Stimulated activated CD8-positive, alpha-beta memory T cell treated with anti-CD3 and anti-CD28 coated beads, Interleukin-7, amount 100 ng/mL, for 4 hours (primary cell): ENCODE measurements at regions not wholly inside any gene's neighbourhood (a gene's known extent, or its start where the extent isn't known, plus 50 kb on each side); places are given as distances from the start of the nearest gene placed in this dataset.

ENCODE experiments used
- DNase-seq, 2 donors: peaks; one replicate each; pipeline ENCODE4 v3.0.0-alpha.2; 2020; ENCODE audit warnings: low read depth in 2 of 2

GRCh38 chr4:15231265-15232091 lies 196.4 kb upstream of the C1QTNF7 start:
- DNase-seq: peak; percentile 49 to 64

- no peak for DNase-seq
Observed at GRCh38 chr4:15232366-15233263, 195.2 kb upstream of the C1QTNF7 start.

DNA sequence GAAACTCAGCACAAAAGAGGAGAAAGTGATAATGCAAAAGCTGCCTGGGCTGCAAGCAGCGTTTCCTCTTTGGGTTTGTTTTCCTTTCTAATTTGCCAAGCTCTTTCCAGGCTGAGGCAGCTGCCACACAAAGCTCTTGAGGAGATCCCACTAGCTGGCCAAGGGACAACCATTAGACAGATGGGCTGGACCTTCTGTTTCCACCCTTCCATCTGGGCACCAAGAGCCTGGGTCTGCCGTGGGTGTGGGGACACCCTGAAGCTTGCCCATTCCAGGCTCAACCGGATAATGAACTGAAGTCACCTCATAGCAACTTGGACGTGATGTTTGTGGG lies 194.6 kb upstream of the C1QTNF7 start:
- DNase-seq: no peak

DNA sequence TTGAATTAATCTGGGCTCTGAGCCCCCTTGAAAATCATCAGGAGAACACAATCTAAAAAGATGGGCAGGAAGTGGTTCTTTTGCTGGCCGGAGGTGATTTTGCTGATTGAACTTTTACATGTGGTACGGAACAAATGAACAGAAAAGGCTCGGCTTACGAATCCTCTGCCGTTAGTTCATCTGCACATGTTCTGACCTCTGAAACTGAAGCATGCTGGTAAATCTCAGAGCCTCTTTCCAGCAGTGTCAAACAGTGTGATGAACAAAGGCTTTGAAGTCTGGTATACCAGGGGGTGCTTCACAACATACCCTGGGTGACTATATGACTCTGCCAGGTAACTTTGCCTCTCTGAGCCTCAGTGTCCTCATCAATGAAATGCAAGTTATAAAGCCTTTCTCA lies 194.2 kb upstream of the C1QTNF7 start:
- DNase-seq: no peak

DNA sequence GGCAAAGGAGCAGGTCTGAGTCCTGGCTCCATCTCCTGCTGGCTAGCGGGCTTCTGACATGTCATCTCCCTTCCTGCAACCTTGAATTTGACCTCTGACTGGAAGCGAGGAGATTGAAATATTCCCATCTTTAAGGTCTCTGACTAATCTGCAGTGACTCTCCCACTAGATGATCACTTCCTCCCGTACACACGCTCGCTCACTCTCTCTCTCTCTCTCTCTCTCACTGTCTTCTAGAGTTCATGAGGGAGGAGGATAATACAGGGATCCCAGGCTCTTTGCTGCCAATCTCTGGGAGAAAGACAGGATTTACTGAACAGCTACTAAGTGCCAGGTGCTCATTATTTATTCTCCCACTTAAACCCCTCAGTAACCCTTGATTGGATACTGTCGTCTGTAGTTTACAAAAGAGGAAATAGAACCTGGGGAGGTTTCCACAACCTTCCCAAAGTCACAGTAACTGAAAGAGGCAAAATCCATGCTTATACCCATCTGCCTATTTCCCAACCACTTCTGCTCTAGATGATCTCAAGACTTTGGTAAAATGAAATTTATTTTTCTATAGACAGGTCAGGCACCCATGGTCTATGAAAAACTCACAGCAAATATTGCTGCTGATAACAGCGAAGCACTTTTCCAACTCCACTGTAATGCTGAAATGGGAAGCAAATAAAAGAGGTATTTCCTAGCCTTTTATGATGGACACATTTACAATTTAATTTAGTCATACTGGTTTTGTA lies 193.5 kb upstream of the C1QTNF7 start:
- DNase-seq: no peak

GRCh38 chr4:15234856-15235126 lies 193.0 kb upstream of the C1QTNF7 start:
- DNase-seq: no peak

- DNase-seq: no peak
Observed at GRCh38 chr4:15235135-15235534, 192.7 kb upstream of the C1QTNF7 start.

- DNase-seq: no peak
Observed at GRCh38 chr4:15237648-15238230, 190.1 kb upstream of the C1QTNF7 start.

DNA sequence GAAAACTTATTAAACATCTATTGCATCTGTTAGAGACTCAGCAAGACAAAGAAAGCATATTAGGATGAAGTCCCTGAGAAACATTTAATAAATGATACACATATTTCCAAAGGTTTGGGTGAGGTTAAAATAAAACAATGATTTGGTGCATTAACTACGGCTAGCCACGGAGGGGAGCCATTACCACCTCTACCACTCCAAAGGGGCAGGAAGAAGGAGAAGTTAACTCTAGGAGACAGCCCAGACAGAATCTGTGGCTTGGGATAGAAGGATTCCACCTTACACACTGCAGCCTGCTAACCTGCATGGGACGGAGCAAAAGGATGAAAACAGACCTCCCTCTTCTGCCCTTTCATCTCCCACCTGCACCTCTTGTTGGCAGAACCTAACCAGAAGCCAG lies 189.1 kb upstream of the C1QTNF7 start:
- no peak for DNase-seq

GRCh38 chr4:15239866-15240265 lies 188.0 kb upstream of the C1QTNF7 start:
- no peak for DNase-seq

DNA sequence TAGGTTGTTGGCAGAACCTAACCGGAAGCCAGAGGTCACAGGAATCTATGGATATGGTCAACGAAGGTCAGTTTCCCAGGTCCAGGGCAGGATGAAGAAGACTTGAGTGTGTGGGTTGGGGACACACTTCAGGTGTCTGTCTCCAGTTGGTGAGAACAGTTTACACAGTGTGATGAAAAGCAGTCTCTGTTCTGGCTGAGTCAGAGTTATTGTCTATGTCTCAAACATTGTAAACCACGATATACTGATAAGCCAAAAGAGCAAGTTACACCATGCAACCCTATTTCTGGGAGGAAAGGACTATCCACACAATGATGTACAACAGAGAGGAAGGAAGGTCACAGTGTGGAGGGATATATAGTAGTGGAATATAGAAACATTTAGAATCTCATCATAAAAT lies 187.1 kb upstream of the C1QTNF7 start:
- DNase-seq: no peak

GRCh38 chr4:15242021-15242420 lies 185.8 kb upstream of the C1QTNF7 start:
- no peak for DNase-seq

DNA sequence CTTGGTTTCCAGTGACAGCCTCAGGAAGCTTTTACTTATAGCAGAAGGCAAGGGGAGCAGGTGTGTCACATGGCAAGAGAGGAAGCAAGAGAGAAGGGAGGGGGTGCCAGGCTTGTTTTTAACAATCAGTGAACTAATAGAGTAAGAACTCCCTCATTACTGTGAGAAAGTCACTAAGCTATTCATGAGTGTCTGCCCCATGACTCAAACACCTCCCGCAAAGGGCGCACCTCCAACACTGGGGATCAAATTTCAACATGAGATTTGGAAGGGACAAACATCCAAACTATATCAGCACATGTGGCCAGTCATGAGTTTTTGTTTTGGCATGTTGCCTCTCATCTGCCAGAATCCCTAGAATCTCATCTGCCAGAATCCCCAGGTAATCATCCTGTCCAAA lies 183.5 kb upstream of the C1QTNF7 start:
- no peak for DNase-seq

DNA sequence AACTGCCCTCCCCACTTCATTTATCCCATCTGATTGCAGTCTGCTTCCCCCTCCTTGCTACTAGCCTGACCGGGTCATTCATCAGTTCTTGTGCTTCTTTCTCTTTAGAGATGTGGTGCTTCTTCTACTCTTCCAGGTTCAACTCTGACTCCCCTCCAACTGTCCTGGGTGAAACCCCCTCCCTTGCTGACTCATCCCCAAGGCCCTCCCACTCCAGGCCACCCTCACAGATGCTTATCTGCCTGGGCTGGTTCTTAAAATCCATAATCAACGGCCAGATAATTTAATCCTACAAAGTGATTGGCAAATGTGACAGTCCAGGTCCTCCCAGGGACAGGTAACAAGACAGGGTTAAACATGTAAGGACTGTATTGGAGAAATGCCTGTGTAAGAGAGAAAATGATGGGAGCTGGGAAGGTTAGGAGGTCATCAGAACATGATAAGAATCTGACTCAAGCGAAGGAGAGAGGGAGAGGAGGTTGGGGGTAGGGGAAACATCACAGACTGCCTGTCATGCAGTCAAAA lies 182.8 kb upstream of the C1QTNF7 start:
- no peak for DNase-seq

GRCh38 chr4:15250021-15250441 lies 177.8 kb upstream of the C1QTNF7 start:
- DNase-seq: no peak

DNA sequence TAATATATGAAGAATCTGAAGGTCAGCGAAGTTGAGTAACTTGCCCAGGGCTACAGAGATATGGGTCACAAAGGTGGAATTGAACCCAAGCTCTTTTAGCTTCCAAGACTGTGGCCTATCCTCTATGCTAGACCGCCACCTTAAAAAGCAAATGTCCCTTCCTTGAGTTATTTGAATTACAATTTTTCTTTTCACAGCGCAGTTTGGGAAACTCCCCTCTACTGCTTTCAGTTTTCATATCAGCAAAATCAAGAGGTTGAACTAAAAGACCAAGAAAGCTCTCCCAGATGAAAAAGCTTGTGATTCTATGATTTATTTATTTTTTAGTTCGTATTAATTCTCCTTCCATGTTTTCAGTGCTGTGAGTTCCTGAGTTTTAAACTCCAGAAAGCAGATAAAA lies 174.5 kb upstream of the C1QTNF7 start:
- DNase-seq: no peak

- no peak for DNase-seq
Observed at GRCh38 chr4:15254236-15254880, 173.5 kb upstream of the C1QTNF7 start.

- no peak for DNase-seq
Observed at GRCh38 chr4:15255537-15255936, 172.3 kb upstream of the C1QTNF7 start.

DNA sequence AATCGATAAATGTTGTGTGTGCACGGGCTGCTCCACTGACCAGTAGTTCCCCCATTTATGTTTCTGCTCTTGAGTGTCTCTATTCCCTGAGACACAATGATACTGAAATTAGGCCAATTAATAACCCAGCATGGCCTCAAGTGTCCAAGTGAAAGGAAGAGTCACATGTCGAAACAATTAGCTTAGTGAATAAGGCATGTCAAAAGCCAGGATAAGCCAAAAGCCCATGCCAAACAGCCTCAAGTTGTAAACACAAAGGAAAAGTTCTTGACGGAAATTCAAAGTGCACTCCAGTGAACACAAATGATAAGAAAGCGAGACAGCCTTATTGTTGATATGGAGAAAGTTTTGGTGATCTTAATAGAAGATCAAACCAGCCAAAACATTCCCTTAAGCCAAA lies 167.1 kb upstream of the C1QTNF7 start:
- no peak for DNase-seq

DNA sequence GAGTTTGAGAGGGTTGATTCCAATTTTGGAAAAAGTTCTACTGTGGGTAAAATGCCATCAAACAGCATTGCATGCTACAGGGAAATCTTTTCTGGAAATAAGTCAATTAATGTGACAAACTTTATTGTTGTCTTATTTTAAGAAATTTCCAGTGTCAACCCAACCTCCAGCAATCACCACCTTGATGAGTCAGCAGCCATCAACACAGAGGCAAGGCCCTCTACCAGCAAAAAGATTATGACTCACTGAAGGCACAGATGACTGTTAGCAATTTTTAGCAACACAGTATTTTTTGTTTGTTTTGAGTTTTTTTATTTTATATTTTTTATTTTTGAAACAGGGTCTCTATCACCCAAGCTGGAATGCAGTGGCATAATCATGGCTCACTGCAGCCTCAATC lies 165.4 kb upstream of the C1QTNF7 start:
- DNase-seq: no peak

DNA sequence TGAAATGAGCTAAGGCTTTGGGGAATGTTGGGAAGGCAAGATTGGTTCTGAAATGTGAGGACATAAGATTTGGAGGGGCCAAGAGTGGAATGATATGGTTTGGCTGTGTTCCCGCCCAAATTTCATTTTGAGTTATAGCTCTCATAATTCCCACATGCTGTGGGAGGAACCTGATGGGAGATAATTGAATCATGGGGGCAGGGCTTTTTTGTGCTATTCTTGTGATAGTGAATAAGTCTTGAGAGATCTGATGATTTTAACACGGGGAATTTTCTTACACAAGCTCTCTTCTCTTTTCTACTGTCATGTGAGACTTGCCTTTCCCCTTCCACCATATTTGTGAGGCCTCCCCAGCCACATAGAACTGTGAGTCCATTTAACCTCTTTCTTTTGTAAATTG lies 157.6 kb upstream of the C1QTNF7 start:
- no peak for DNase-seq

DNA sequence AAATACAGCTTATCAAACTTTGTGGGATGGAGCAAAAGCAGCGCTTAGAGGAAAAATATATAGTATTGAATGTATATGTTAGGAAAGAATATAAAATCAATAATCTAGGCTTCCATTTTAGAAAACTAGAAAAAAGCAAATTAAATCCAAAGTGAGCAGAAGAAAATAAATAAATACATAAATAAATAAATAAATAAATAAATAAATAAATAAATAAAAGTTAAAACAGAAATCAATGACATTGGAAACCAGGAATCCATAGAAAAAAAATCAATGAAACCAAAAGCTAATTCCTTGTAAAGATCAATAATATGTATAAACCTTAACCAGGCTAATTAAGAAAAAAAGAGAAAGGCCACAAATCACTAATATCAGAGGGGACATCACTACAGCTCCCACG lies 141.8 kb upstream of the C1QTNF7 start:
- no peak for DNase-seq
